ENCODE measurements at regions not wholly inside any gene's neighbourhood (a gene's known extent, or its start where the extent isn't known, plus 50 kb on each side); places are given as distances from the start of the nearest gene placed in this dataset.

DNA sequence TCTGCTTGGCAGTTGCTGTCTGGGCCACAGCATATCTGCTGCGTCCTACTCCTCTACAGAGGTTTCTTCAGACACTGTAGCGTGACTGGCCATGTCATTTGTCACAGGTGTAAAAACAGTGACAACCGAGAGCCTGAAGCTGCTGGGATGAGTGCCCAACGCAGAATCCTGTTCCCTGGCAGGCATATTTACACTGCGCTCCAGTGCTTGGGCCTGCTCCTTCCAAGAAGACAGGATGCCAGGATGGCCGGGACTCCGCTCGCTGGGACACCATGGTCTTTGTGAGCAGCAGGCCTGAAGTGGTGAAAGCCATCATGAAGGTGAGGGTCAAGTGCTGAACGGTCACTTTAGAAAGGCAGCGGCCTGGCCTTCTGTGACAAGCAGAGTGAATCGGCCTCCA is 171.4 kb downstream of the EMP1 start:
- TF ChIP-seq, protein P1, sequence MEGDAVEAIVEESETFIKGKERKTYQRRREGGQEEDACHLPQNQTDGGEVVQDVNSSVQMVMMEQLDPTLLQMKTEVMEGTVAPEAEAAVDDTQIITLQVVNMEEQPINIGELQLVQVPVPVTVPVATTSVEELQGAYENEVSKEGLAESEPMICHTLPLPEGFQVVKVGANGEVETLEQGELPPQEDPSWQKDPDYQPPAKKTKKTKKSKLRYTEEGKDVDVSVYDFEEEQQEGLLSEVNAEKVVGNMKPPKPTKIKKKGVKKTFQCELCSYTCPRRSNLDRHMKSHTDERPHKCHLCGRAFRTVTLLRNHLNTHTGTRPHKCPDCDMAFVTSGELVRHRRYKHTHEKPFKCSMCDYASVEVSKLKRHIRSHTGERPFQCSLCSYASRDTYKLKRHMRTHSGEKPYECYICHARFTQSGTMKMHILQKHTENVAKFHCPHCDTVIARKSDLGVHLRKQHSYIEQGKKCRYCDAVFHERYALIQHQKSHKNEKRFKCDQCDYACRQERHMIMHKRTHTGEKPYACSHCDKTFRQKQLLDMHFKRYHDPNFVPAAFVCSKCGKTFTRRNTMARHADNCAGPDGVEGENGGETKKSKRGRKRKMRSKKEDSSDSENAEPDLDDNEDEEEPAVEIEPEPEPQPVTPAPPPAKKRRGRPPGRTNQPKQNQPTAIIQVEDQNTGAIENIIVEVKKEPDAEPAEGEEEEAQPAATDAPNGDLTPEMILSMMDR (IDR thresholded peaks at IDR 0.05; ENCODE audit: low read length), result no peak
- TF ChIP-seq EZH2 (IDR thresholded peaks at IDR 0.05; ENCODE audit: borderline replicate concordance, low read length), result no peak

All from OCI-LY1 (cell line).